Tongue (tissue), 1 donor: ENCODE measurements at regions not wholly inside any gene's neighbourhood (a gene's known extent, or its start where the extent isn't known, plus 50 kb on each side); places are given as distances from the start of the nearest gene placed in this dataset.
"Not testable (repeated sequence)": the region's sequence is repeated elsewhere in the genome, so short reads cannot be mapped to it uniquely, and the experiment has no call there.

Experiments
- DNase-seq: peaks from one replicate; pipeline ENCODE4 v3.0.0-alpha.2; 2015

DNA sequence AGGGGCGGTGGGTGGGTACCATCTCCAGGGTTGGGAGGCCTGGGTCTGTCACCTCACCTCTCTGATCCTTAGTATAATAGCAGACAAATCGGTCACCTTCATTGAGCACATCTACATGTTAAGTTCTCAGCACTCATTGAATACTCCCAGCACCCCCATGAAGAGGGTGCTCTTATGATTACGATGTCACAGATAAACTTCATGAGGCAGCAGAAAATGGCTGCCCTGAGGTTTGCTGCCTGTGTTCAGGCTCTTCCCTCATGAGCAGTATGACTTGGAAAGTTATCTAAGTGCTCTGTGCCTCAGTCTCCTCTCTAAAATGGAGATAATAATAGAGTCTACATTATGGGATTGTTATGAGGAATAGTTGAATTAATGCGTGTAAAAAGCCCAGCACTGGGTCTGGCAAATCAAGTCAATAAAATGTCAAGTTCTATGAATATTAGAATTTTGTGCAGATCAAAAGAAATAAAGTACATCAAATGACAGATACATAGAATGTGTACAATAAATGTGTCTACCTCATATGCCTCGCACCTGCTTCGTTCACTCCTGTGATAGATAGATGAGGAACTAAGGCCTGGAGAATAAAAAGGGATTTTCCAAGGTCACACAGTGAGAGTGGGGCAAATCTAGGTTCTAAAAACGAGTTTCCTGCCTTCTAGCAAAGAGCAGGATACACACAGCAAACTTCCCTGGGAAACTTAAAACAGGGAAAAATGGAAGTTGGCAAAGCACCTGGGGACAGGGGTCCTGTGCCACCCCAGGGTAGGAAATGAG lies 142.2 kb upstream of the MRPS22 start:
- DNase-seq, result no peak

GRCh38 chr3:139202226-139202958 lies 141.4 kb upstream of the MRPS22 start:
- peak; percentile 48 for DNase-seq

GRCh38 chr3:139202959-139203349 lies 140.9 kb upstream of the MRPS22 start:
- no peak for DNase-seq

- no peak for DNase-seq
Observed at GRCh38 chr3:139203752-139204151, 140.1 kb upstream of the MRPS22 start.

- peak; percentile 14 for DNase-seq
Observed at GRCh38 chr3:139204728-139205127, 139.1 kb upstream of the MRPS22 start.

- DNase-seq, result no peak
Observed at GRCh38 chr3:139213936-139214335, 129.9 kb upstream of the MRPS22 start.

GRCh38 chr3:139216958-139217357 lies 126.9 kb upstream of the MRPS22 start:
- DNase-seq, result no peak

GRCh38 chr3:139217633-139218032 lies 126.2 kb upstream of the MRPS22 start:
- no peak for DNase-seq

DNA sequence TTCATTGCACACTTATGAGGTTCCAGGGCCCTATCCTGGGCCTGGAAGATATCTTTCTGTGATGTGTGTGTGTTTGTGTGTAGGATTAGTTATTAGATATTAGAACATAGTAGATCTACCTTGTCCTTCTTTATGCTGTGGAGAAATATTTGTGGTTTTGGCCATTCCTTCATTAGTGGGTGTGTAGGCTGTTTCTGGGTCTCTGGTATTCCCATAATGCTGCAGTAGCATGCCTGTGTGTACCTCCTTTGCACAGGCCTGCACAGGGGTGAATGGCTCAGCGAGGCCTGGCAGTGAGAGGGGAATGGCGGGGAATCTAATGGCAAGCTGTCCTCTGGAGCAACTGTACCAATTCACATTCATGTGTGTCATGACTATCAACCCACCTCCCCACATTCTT lies 125.8 kb upstream of the MRPS22 start:
- no peak for DNase-seq

DNA sequence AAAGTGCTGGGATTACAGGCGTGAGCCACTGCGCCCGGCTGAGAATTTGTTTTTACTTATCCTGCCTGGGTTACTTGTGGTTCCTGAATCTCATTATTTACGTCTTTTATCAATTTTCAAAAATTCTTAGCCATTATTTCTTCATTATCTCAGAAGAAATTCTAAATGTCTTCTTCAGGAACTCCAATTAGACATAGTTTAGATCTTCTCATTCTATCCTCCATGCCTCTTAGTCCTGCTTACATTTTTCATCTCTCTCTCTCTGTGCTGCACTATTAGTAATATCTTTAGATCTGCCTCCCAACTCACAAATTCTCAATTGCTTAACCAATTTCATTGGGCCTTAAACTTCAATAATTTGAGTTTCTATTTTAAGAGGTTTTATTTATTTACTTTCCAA lies 124.4 kb upstream of the MRPS22 start:
- no peak for DNase-seq

DNA sequence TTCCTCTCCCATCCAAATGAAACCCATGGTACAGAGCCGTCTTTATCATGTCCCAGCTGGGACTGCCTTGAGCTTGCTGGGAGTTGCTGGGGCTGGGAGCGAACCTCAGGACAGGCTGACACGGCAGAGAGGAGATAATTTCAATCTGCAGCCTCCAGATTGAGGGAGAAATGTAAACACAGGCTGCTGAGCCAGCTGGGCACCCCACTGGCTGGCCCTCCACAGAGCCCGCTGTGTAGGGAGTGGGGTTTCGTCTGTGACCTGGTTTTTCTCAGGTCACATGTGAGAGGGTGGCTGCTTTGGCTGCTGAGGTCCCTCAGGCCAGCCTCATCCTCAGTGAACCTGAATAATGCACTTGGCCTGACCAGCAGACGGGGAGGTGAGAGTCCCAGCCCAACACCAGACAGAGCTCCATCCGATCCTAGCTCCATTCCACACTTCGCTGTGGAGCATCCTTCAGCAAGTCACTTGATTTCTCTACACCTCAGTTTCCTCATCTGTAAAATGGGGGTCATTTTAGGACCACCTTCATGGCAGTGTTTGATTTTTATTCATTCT lies 121.6 kb upstream of the MRPS22 start:
- no peak for DNase-seq

GRCh38 chr3:139225548-139225947 lies 118.3 kb upstream of the MRPS22 start:
- no peak for DNase-seq

- no peak for DNase-seq
Observed at GRCh38 chr3:139226731-139227130, 117.1 kb upstream of the MRPS22 start.

DNA sequence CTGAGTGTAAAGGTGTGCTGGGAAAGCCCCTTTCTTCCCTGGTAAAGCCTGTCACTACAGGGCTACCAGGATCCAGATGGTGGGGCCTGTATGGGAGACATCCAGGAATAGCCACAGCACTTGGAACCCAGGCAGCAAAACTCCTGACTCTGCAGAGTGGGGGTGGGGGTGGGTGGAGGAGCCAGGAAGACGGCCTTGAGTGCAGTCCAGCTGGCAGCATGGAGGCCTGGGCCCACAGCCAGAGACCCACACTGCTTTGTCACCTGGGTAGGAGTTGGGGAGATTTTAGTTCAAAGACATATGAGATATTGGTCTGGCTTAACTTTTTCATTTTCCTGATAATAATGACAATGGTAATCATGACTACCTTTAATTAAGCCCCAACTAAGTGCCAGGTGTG lies 116.7 kb upstream of the MRPS22 start:
- DNase-seq, result peak; percentile 17

- DNase-seq, result no peak
Observed at GRCh38 chr3:139227827-139228226, 116.0 kb upstream of the MRPS22 start.

- DNase-seq, result no peak
Observed at GRCh38 chr3:139230391-139230790, 113.4 kb upstream of the MRPS22 start.

DNA sequence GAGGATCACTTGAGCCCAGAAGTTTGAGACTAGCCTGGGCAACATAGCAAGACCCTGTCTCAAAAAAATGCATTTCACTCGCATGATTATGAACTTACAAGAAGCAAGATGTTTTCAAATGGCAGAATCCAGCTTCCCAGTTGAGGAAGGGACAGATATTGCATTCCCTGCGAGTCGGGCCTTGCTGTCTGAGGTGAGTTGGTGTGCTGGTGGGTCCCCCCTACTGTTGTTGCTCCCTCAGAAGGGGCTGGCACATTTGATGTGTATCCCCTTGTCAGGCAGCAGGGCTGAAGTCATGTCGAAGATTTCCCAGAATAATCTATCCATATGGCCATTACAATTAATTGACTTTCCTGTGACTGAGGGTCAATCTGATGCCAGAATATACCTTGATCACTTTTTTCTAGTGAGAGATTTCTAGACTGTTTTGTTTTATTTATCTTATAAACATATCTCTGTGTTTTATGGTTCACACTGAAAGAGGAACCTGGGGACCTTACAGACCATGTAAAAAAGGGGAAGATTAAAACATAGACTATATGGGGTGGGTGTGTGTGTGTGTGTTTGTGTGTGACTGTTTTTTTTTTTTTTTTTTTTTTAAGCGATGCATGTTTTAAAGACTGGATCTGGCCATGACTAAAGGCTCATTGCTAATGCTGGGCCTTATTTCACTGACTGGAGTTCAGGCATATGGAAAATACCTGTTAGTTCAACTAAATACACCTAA lies 112.1 kb upstream of the MRPS22 start:
- no peak for DNase-seq

DNA sequence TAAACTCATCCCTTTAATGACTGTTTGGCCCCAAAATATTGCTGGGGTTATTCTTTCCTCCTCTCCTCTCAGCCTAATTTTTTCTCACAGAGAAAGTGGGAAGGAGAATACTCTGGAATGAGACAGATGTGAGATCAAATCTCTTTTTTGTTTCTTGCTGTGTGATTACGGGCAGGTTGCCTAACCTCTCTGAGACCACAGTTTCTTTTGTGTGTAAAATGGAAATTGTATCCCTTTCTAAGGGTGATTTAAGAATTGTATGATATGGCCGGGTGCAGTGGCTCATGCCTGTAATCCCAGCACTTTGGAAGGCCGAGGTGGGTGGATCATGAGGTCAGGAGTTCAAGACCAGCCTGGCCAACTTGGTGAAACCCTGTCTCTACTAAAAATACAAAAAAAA lies 111.5 kb upstream of the MRPS22 start:
- DNase-seq, result not testable (repeated sequence)

DNA sequence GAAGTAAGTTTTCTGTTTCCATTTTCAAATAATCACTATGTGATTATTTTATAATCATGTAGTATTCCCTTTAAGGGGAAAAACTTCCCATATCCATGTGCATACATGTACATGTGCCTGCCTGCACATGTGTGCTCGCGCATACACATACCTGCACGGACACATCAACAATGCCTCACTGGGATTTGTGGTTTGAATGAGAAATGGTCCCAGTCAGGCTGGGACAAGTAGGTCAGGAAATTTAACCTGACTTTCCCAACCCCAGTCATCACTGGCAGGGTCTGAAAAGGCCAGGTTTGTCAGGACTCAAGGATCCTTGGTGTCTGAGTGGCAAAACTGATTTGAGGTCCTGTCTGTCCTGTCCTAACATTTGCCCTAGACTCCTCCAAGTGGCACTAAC lies 109.3 kb upstream of the MRPS22 start:
- DNase-seq, result no peak

DNA sequence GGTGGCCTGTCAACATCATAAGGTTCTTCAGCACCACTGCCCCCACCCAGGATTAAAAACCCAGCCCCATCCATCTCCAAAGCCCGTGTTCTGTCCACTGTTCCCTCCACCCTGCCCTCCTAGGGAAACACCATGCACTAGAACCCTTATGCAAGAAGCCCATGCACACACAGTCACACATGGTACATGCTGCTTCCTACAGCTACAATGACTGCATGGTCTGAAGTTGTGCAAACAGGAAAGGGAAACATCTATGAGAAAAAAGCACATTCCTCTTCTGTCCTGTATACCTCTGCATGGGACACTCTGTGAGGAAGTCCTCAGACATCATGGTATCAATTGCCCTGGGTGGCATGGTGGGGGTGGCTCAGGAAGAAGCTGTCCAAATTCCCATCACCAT lies 108.6 kb upstream of the MRPS22 start:
- no peak for DNase-seq

GRCh38 chr3:139236336-139236735 lies 107.5 kb upstream of the MRPS22 start:
- no peak for DNase-seq

- no peak for DNase-seq
Observed at GRCh38 chr3:139238281-139239030, 105.4 kb upstream of the MRPS22 start.
